HG03457 (cell line): ENCODE measurements at regions not wholly inside any gene's neighbourhood (a gene's known extent, or its start where the extent isn't known, plus 50 kb on each side); places are given as distances from the start of the nearest gene placed in this dataset.
"Not testable (repeated sequence)": the region's sequence is repeated elsewhere in the genome, so short reads cannot be mapped to it uniquely, and the experiment has no call there.

Source experiments
- ATAC-seq: cut with Tn5 transposase; IDR thresholded peaks from one replicate; pipeline ENCODE4 v1.9.1; 2021; ENCODE audit warnings: moderate number of reproducible peaks; ENCODE audit not compliant: unreplicated experiment

- no peak for ATAC-seq
Observed at GRCh38 chr18:21928925-21929324, 188.3 kb downstream of the MIB1 start.

GRCh38 chr18:21930177-21930576, 189.6 kb downstream of the MIB1 start:
- ATAC-seq = no peak

- no peak for ATAC-seq
Observed at GRCh38 chr18:21933931-21934765, 193.6 kb downstream of the MIB1 start.

- no peak for ATAC-seq
Observed at GRCh38 chr18:21934766-21935015, 194.1 kb downstream of the MIB1 start.

- ATAC-seq = no peak
Observed at GRCh38 chr18:21943456-21943855, 202.9 kb downstream of the MIB1 start.

- no peak for ATAC-seq
Observed at GRCh38 chr18:21949326-21950015, 208.9 kb downstream of the MIB1 start.

- peak; percentile 95 for ATAC-seq
Observed at GRCh38 chr18:21955757-21956652, 213.4 kb upstream of the GATA6 start.

GRCh38 chr18:21958263-21958662, 211.1 kb upstream of the GATA6 start:
- no peak for ATAC-seq

GRCh38 chr18:21958707-21959450, 210.5 kb upstream of the GATA6 start:
- no peak for ATAC-seq

- no peak for ATAC-seq
Observed at GRCh38 chr18:21960189-21960588, 209.2 kb upstream of the GATA6 start.

GRCh38 chr18:21963336-21963735, 206.1 kb upstream of the GATA6 start:
- ATAC-seq = no peak

- no peak for ATAC-seq
Observed at GRCh38 chr18:21968338-21968737, 201.1 kb upstream of the GATA6 start.

- no peak for ATAC-seq
Observed at GRCh38 chr18:21972281-21972680, 197.1 kb upstream of the GATA6 start.

GRCh38 chr18:21975954-21976353, 193.4 kb upstream of the GATA6 start:
- ATAC-seq = not testable (repeated sequence)

GRCh38 chr18:21978546-21979170, 190.7 kb upstream of the GATA6 start:
- no peak for ATAC-seq

- ATAC-seq = no peak
Observed at GRCh38 chr18:21979171-21979560, 190.2 kb upstream of the GATA6 start.

- ATAC-seq = no peak
Observed at GRCh38 chr18:21979759-21980158, 189.6 kb upstream of the GATA6 start.

GRCh38 chr18:21980744-21981143, 188.6 kb upstream of the GATA6 start:
- no peak for ATAC-seq

GRCh38 chr18:21981489-21981888, 187.9 kb upstream of the GATA6 start:
- not testable (repeated sequence) for ATAC-seq

GRCh38 chr18:21991081-21991534, 178.3 kb upstream of the GATA6 start:
- ATAC-seq = no peak
